Endothelial cell of umbilical vein (primary cell): ENCODE measurements at regions not wholly inside any gene's neighbourhood (a gene's known extent, or its start where the extent isn't known, plus 50 kb on each side); places are given as distances from the start of the nearest gene placed in this dataset.

Experiments
- BruUV-seq: library from RNA; stranded (reverse); fragments of 400-500 nt; replicated peaks from 2 replicates; lab custom pipeline; 2021; lab: Mats Ljungman, UMichigan
- CTCF ChIA-PET: fragments of 300-600, 350-600 bp; sonication (Branson Sonifier 250); formaldehyde crosslinking; loops from one replicate; lab custom pipeline; 2021; ENCODE audit warnings: antibody characterized with exemption, inconsistent platforms; lab: Charles Lee
- POLR2A ChIA-PET: fragments of 300-600, 350-600 bp; sonication (Branson Sonifier 250); formaldehyde crosslinking; loops from one replicate; lab custom pipeline; 2021; ENCODE audit warnings: antibody characterized with exemption, inconsistent platforms; lab: Charles Lee
- DNase-seq: peaks from one replicate; pipeline ENCODE4 v3.0.0-alpha.2; 2011; ENCODE audit warnings: low read depth, low spot score
- FAIRE-seq: peaks from 2 replicates; lab custom pipeline; 2011; peaks lifted over from hg19 to GRCh38; lab: Jason Lieb, UNC
- H2AFZ ChIP-seq: 2 replicates; pipeline ENCODE4 v1.6.0; 2012; ENCODE audit warnings: low read depth, low read length, control low read depth, inconsistent platforms
- H3K27ac ChIP-seq: 2 replicates; pipeline ENCODE4 v1.5.1; 2011; ENCODE audit warnings: low read depth, mild to moderate bottlenecking, control low read depth, low read length, moderate library complexity; ENCODE audit not compliant: insufficient read depth
- H3K27me3 ChIP-seq, 2 experiments: 2 replicates each; pipeline versions ENCODE4 v1.6.0 to v1.6.1; 2011; ENCODE audit warnings: low read length in 2 of 2, mixed read lengths in 1 of 2; ENCODE audit not compliant: control insufficient read depth in 2 of 2, insufficient read depth in 2 of 2
- H3K36me3 ChIP-seq, 2 experiments: 2 replicates in 1 of 2; 3 replicates in 1 of 2; pipeline ENCODE4 v1.5.1; 2011; ENCODE audit warnings: low read length in 2 of 2, mild to moderate bottlenecking in 1 of 2, moderate library complexity in 1 of 2; ENCODE audit not compliant: control insufficient read depth in 2 of 2, insufficient read depth in 2 of 2; ENCODE audit errors: extremely low read depth in 1 of 2
- H3K4me1 ChIP-seq: 3 replicates; pipeline ENCODE4 v1.5.1; 2011; ENCODE audit warnings: mild to moderate bottlenecking, low read length; ENCODE audit not compliant: control insufficient read depth, insufficient read depth; ENCODE audit errors: extremely low read depth
- H3K4me2 ChIP-seq: 2 replicates; pipeline ENCODE4 v1.6.1; 2011; ENCODE audit warnings: low read length, control low read depth, mixed read lengths; ENCODE audit not compliant: insufficient read depth
- H3K4me3 ChIP-seq, 3 experiments: fragments of 200-600 bp in 1 of 3; sonication (generic), shearing (Covaris generic) in 1 of 3; replicated peaks in 1 of 3; 2 replicates each; pipeline ENCODE4 v1.5.1; 2011 to 2016; ENCODE audit warnings: control low read depth in 3 of 3, low read length in 3 of 3, mild to moderate bottlenecking in 2 of 3, inconsistent platforms in 1 of 3, low read depth in 1 of 3, moderate library complexity in 1 of 3; ENCODE audit not compliant: insufficient read depth in 1 of 3
- H3K79me2 ChIP-seq: 2 replicates; pipeline ENCODE4 v1.6.0; 2012; ENCODE audit warnings: low read length, inconsistent platforms; ENCODE audit not compliant: control insufficient read depth, insufficient read depth
- H3K9ac ChIP-seq: replicated peaks from 2 replicates; pipeline ENCODE3; 2011; ENCODE audit warnings: low read length, control low read depth; ENCODE audit not compliant: insufficient read depth; ENCODE audit errors: extremely low read depth
- H3K9me1 ChIP-seq: replicated peaks from 3 replicates; pipeline ENCODE4 v1.6.0; 2011; ENCODE audit warnings: mild to moderate bottlenecking, low read length; ENCODE audit not compliant: control insufficient read depth, insufficient read depth; ENCODE audit errors: extremely low read depth
- H3K9me3 ChIP-seq: replicated peaks from 2 replicates; pipeline ENCODE4 v1.5.1; 2012; ENCODE audit warnings: low read length, inconsistent platforms; ENCODE audit not compliant: control insufficient read depth, insufficient read depth
- H4K20me1 ChIP-seq: replicated peaks from 2 replicates; pipeline ENCODE3; 2011; ENCODE audit warnings: mild to moderate bottlenecking, low read length; ENCODE audit not compliant: control insufficient read depth, insufficient read depth; ENCODE audit errors: extremely low read depth
- CTCF ChIP-seq, 2 donors: IDR thresholded peaks; 1 replicate in 1 of 2; 2 replicates in 1 of 2; pipeline ENCODE4 v1.5.1; 2011; ENCODE audit warnings: low read length in 2 of 2, mild to moderate bottlenecking in 2 of 2, moderate library complexity in 2 of 2, control low read depth in 1 of 2, inconsistent platforms in 1 of 2, low read depth in 1 of 2; ENCODE audit not compliant: insufficient read depth in 1 of 2; ENCODE audit errors: extremely low read depth in 1 of 2
- EZH2 ChIP-seq: IDR thresholded peaks from 2 replicates; pipeline ENCODE4 v1.6.1; 2012; ENCODE audit warnings: borderline replicate concordance, low read depth, mild to moderate bottlenecking, moderate library complexity, low read length, inconsistent platforms; ENCODE audit not compliant: severe bottlenecking
- FOS ChIP-seq: IDR thresholded peaks from 2 replicates; pipeline ENCODE4 v1.6.1; 2011; ENCODE audit warnings: mild to moderate bottlenecking, low read length, moderate library complexity, borderline replicate concordance; ENCODE audit not compliant: insufficient read depth
- JUN ChIP-seq: IDR thresholded peaks from 2 replicates; pipeline ENCODE4 v1.6.1; 2011; ENCODE audit warnings: borderline replicate concordance, low read depth; ENCODE audit not compliant: insufficient read length, insufficient read depth
- MAX ChIP-seq: IDR thresholded peaks from 2 replicates; pipeline ENCODE4 v1.6.1; 2011; ENCODE audit not compliant: insufficient read depth, insufficient read length
- POLR2A ChIP-seq: IDR thresholded peaks from 2 replicates; pipeline ENCODE4 v1.6.1; 2012; ENCODE audit warnings: low read depth, mild to moderate bottlenecking, control low read depth, low read length
- POLR2AphosphoS5 ChIP-seq: IDR thresholded peaks from 2 replicates; pipeline ENCODE4 v1.6.1; 2012; ENCODE audit warnings: low read depth, mild to moderate bottlenecking, control low read depth, low read length, moderate library complexity; ENCODE audit not compliant: insufficient read depth
- dilution Hi-C: fragments of 300-500 bp; cut with MboI; formaldehyde crosslinking; loops from one replicate; pipeline ENCODE4 v1.15.0; 2019; ENCODE audit warnings: low sequenced_read_pairs; ENCODE audit not compliant: extremely low pct_ligation_motif_present
- intact Hi-C: fragments of 100-400 bp; cut with micrococcal nuclease; formaldehyde crosslinking; loops from one replicate; pipeline ENCODE4 v1.10.0; 2022

- Histone ChIP-seq H3K4me1 (no peaks in the 10 kb centered on the region), H3K9me3 (no peaks in the 10 kb centered on the region), H4K20me1 (no peaks in the 10 kb centered on the region), H3K27me3 (peaks cover 0 to 3% of the 10 kb centered on the region in 2 experiments), H3K4me3 (no peak overlapping the region), H2AFZ (no peak overlapping the region), H3K27ac (no peak overlapping the region), H3K4me2 (no peak overlapping the region), H3K79me2 (no peaks in the 10 kb centered on the region), H3K9ac (no peak overlapping the region), H3K36me3 (no peaks in the 10 kb centered on the region), H3K9me1 (no peaks in the 10 kb centered on the region)
- FAIRE-seq (no peak), DNase-seq (no peak)
- intact Hi-C loops, result loop anchor here (1.0 kb wide), 1 partner anchor 294 kb away; no protein-coding TSS in a partner anchor
- ChIA-PET CTCF (interaction anchor here (1.5 to 6.1 kb wide), 2 partner anchors 294 to 796 kb away, joined by 6 to 355 read pairs; no protein-coding TSS in a partner anchor), POLR2A (no interaction called here)
- dilution Hi-C loops, result no loop called here
- BruUV-seq, result no TSS peak
- TF ChIP-seq EZH2 (no peak), CTCF (IDR thresholded peaks at IDR 0.05; ENCODE audit: extremely low read depth in 1 of 2, insufficient read depth in 1 of 2, low read depth in 1 of 2, low read length in 2 of 2) (no peak), JUN (no peak), POLR2A (no peak), POLR2AphosphoS5 (no peak), FOS (no peak), MAX (no peak)
These were observed 129.4 kb upstream of the SLC24A5 start for GRCh38 chr15:47991357-47991756.
